B cell (primary cell): ENCODE measurements at regions not wholly inside any gene's neighbourhood (a gene's known extent, or its start where the extent isn't known, plus 50 kb on each side); places are given as distances from the start of the nearest gene placed in this dataset.

Source experiments
- CTCF ChIP-seq: fragments of 200-600 bp; IDR thresholded peaks from one replicate; pipeline ENCODE4 v1.8.0; 2022; ENCODE audit warnings: antibody characterized with exemption, mild to moderate bottlenecking
- EZH2 ChIP-seq: IDR thresholded peaks from 2 replicates; pipeline ENCODE4 v1.6.1; 2012; ENCODE audit warnings: borderline replicate concordance, low read depth, mild to moderate bottlenecking, moderate library complexity, low read length; ENCODE audit not compliant: insufficient read depth, poor library complexity, severe bottlenecking

- no peak for TF ChIP-seq EZH2
- TF ChIP-seq CTCF, result no peak
Observed at GRCh38 chr13:90717451-90717936, 630.0 kb upstream of the MIR17HG start.
